K562 (cell line): ENCODE measurements at regions not wholly inside any gene's neighbourhood (a gene's known extent, or its start where the extent isn't known, plus 50 kb on each side); places are given as distances from the start of the nearest gene placed in this dataset.
A peak's percentile ranks its signal among the peaks of the same experiment; 100 is the strongest.

ENCODE experiments used
- ATAC-seq: fragments of 200-7000 bp; cut with Tn5 transposase; 3 replicates; pipeline ENCODE4 v1.9.1; 2020; ENCODE audit warnings: moderate library complexity
- BruUV-seq: library from RNA; stranded (reverse); fragments of 400-500 nt; replicated peaks from 2 replicates; lab custom pipeline; 2021; lab: Mats Ljungman, UMichigan
- CTCF ChIA-PET: fragments of 300-600 bp; formaldehyde crosslinking; extraction: SDS; loops from one replicate; lab custom pipeline; 2021; ENCODE audit warnings: low intra/inter-chr PET ratio; lab: Yijun Ruan, JAX
- POLR2A ChIA-PET: fragments of 300-600, 350-650 bp; sonication (Branson Sonifier 250); formaldehyde crosslinking; extraction: SDS; loops from one replicate; lab custom pipeline; 2021; ENCODE audit warnings: antibody characterized with exemption, inconsistent platforms; lab: Yijun Ruan, JAX
- DNase-seq, 4 experiments: peaks; one replicate each; pipeline versions ENCODE4 v3.0.0 to v3.0.0-alpha.2; 2011 to 2018; ENCODE audit warnings: low spot score in 3 of 4, mixed read lengths in 3 of 4; ENCODE audit errors: extremely low read depth in 1 of 4
- FAIRE-seq: peaks from 2 replicates; lab custom pipeline; 2011; peaks lifted over from hg19 to GRCh38; lab: Jason Lieb, UNC
- H2AFZ ChIP-seq: 2 replicates; pipeline ENCODE4 v1.6.0; 2011; ENCODE audit warnings: low read depth, low read length, control low read depth, inconsistent platforms
- H3K27ac ChIP-seq: fragments of 200-600 bp; 3 replicates; pipeline ENCODE4 v1.8.0; 2011; ENCODE audit warnings: low read depth, mild to moderate bottlenecking, control low read depth, inconsistent platforms, low read length, moderate library complexity, mixed read lengths; ENCODE audit errors: extremely low read depth
- H3K27me3 ChIP-seq, 2 experiments: fragments of 300-600 bp in 1 of 2; 2 replicates in 1 of 2; 3 replicates in 1 of 2; pipeline versions ENCODE4 v1.6.0 to v1.8.0; 2011; ENCODE audit warnings: inconsistent platforms in 2 of 2, low read length in 2 of 2, mild to moderate bottlenecking in 1 of 2, mixed read lengths in 1 of 2, moderate library complexity in 1 of 2; ENCODE audit not compliant: control insufficient read depth in 2 of 2, insufficient read depth in 2 of 2
- H3K36me3 ChIP-seq: fragments of 300-600 bp; 3 replicates; pipeline ENCODE4 v1.8.0; 2011; ENCODE audit warnings: mild to moderate bottlenecking, low read length, inconsistent platforms; ENCODE audit not compliant: control insufficient read depth, insufficient read depth
- H3K4me1 ChIP-seq, 2 experiments: fragments of 200-600 bp in 1 of 2; replicated peaks in 1 of 2; 2 replicates in 1 of 2; 3 replicates in 1 of 2; pipeline versions ENCODE4 v1.5.1 to v1.8.0; 2011; ENCODE audit warnings: inconsistent platforms in 2 of 2, low read length in 2 of 2, mild to moderate bottlenecking in 1 of 2, mixed read lengths in 1 of 2, moderate library complexity in 1 of 2; ENCODE audit not compliant: control insufficient read depth in 2 of 2, insufficient read depth in 2 of 2
- H3K4me2 ChIP-seq: 2 replicates; pipeline ENCODE4 v1.6.1; 2011; ENCODE audit warnings: low read length, control low read depth, inconsistent platforms, mixed read lengths; ENCODE audit not compliant: insufficient read depth
- H3K4me3 ChIP-seq: fragments of 200-600 bp; sonication (generic), shearing (Covaris generic); 2 replicates; pipeline ENCODE4 v1.5.1; 2016; ENCODE audit warnings: control low read depth, inconsistent platforms
- H3K79me2 ChIP-seq: fragments of 200-600 bp; 3 replicates; pipeline ENCODE4 v1.8.0; 2011; ENCODE audit warnings: low read length, inconsistent platforms; ENCODE audit not compliant: control insufficient read depth, insufficient read depth
- H3K9ac ChIP-seq, 2 experiments: 2 replicates each; pipeline versions ENCODE4 v1.6.0 to v1.6.1; 2011; ENCODE audit warnings: low read depth in 2 of 2, low read length in 2 of 2, control low read depth in 1 of 2, inconsistent platforms in 1 of 2, mild to moderate bottlenecking in 1 of 2, mixed read lengths in 1 of 2; ENCODE audit not compliant: insufficient read depth in 1 of 2
- H3K9me1 ChIP-seq: one replicate; pipeline ENCODE4 v1.6.0; 2011; ENCODE audit warnings: inconsistent platforms, mild to moderate bottlenecking, low read length, moderate library complexity; ENCODE audit not compliant: control insufficient read depth, insufficient read depth
- H3K9me3 ChIP-seq: replicated peaks from 2 replicates; pipeline ENCODE4 v1.5.1; 2011; ENCODE audit warnings: low read depth, low read length, inconsistent platforms; ENCODE audit not compliant: control insufficient read depth, insufficient read depth
- H4K20me1 ChIP-seq: replicated peaks from 2 replicates; pipeline ENCODE4 v1.6.1; 2011; ENCODE audit warnings: low read length, inconsistent platforms, mixed read lengths; ENCODE audit not compliant: control insufficient read depth, insufficient read depth
- PREB ChIP-seq: sonication (generic); formaldehyde crosslinking; IDR thresholded peaks from 2 replicates; pipeline ENCODE4 v1.8.1; 2023; ENCODE audit warnings: mild to moderate bottlenecking, missing genetic modification reagents
- SPI1 ChIP-seq: IDR thresholded peaks from 2 replicates; pipeline ENCODE4 v1.6.1; 2011; ENCODE audit warnings: low read depth, low read length, control low read depth, borderline replicate concordance
- WGBS: fragments of 100-300 bp; shearing (Covaris generic); methylation state at CpG from one replicate; pipeline ENCODE4 v1.1.6; 2016; ENCODE audit warnings: low coverage, mixed read lengths; ENCODE audit not compliant: insufficient coverage; ENCODE audit errors: missing lambda C conversion rate; 5-methylcytosine and 5-hydroxymethylcytosine counted together
- in situ Hi-C: fragments of 300-500 bp; cut with MboI; formaldehyde crosslinking; loops from 4 replicates; pipeline ENCODE4 v1.15.0; 2018; ENCODE audit warnings: inconsistent platforms, mixed read lengths
- intact Hi-C: fragments of 100-400 bp; cut with micrococcal nuclease; formaldehyde crosslinking; loops from 2 replicates; pipeline ENCODE4 v1.14.2; 2022

GRCh38 chr17:49901460-49902331 is 53.8 kb upstream of the TAC4 start:
- peak; percentile 40; the same call in 1 of the 2 replicates for TF ChIP-seq SPI1
- no peak for TF ChIP-seq PREB (CRISPR knock-in tag)
- Histone ChIP-seq H3K4me1 (peaks cover 0 to 7% of the 10 kb centered on the region in 2 experiments; a peak in 1 of 5 replicates), H3K36me3 (no peaks in the 10 kb centered on the region), H3K27me3 (peaks cover 36 to 72% of the 10 kb centered on the region in 2 experiments; a peak in 4 of 5 replicates), H3K9me3 (no peaks in the 10 kb centered on the region), H3K9ac (no peak overlapping the region), H3K27ac (no peak overlapping the region), H3K9me1 (no peaks in the 10 kb centered on the region), H2AFZ (no peak overlapping the region), H3K4me2 (no peak overlapping the region), H3K4me3 (no peak overlapping the region), H4K20me1 (peaks cover 7% of the 10 kb centered on the region; the same call in 1 of the 2 replicates), H3K79me2 (no peaks in the 10 kb centered on the region)
- no TSS peak for BruUV-seq
- DNase-seq, result peak in 2 of 4 experiments; percentile 51 to 55
- in situ Hi-C loops, result no loop called here
- 0% methylated on average over 32 of the region's 47 CpGs for WGBS
- intact Hi-C loops, result no loop called here
- POLR2A ChIA-PET, result no interaction called here
- FAIRE-seq, result no peak
- no peak for ATAC-seq
- CTCF ChIA-PET, result interaction anchor here (0.8 kb wide), 1 partner anchor 11 kb away, joined by 3 read pairs; no protein-coding TSS in a partner anchor
